IPS DF 6.9 (cell line): ENCODE measurements at regions not wholly inside any gene's neighbourhood (a gene's known extent, or its start where the extent isn't known, plus 50 kb on each side); places are given as distances from the start of the nearest gene placed in this dataset.

Experiments used
- DNase-seq: peaks from one replicate; pipeline ENCODE4 v3.0.0-alpha.2; 2013; ENCODE audit warnings: low read depth, low spot score
- H3K27ac ChIP-seq: one replicate; pipeline ENCODE4 v1.5.1; 2013; ENCODE audit warnings: low read length, control low read depth
- H3K27me3 ChIP-seq: 2 replicates; pipeline ENCODE4 v1.6.1; 2013; ENCODE audit warnings: mild to moderate bottlenecking, low read length; ENCODE audit not compliant: control insufficient read depth, insufficient read depth
- H3K36me3 ChIP-seq: 2 replicates; pipeline ENCODE4 v1.6.1; 2013; ENCODE audit warnings: low read length; ENCODE audit not compliant: control insufficient read depth, insufficient read depth
- H3K4me1 ChIP-seq: 2 replicates; pipeline ENCODE4 v1.6.1; 2013; ENCODE audit warnings: low read length; ENCODE audit not compliant: control insufficient read depth, insufficient read depth
- H3K4me3 ChIP-seq: 2 replicates; pipeline ENCODE4 v1.5.1; 2013; ENCODE audit warnings: mild to moderate bottlenecking, low read length
- H3K9me3 ChIP-seq: 2 replicates; pipeline ENCODE4 v1.6.1; 2013; ENCODE audit warnings: low read length, inconsistent platforms; ENCODE audit not compliant: control insufficient read depth, insufficient read depth
- WGBS: extraction: QIAGEN DNeasy Blood & Tissue Kit; methylation state at CpG from one replicate; pipeline ENCODE4 v1.1.7; 2013; ENCODE audit warnings: mixed read lengths, missing lambda C conversion rate; ENCODE audit not compliant: insufficient read length, insufficient coverage; 5-methylcytosine and 5-hydroxymethylcytosine counted together

- DNase-seq: no peak
- H3K27me3 ChIP-seq: no peaks in the 10 kb centered on the region
- no peak overlapping the region for H3K27ac ChIP-seq
- peaks cover 1% of the 10 kb centered on the region for H3K4me1 ChIP-seq
- WGBS: no CpG with 5 or more reads among the region's 12 CpGs
- no peaks in the 10 kb centered on the region for H3K36me3 ChIP-seq
- no peak overlapping the region for H3K4me3 ChIP-seq
- H3K9me3 ChIP-seq: no peaks in the 10 kb centered on the region
These were observed 393.4 kb upstream of the CCDC196 start for GRCh38 chr14:66092748-66093147.

GRCh38 chr14:66094001-66094727 is 392.0 kb upstream of the CCDC196 start:
- no peak for DNase-seq
- Histone ChIP-seq H3K27me3 (no peaks in the 10 kb centered on the region), H3K9me3 (no peaks in the 10 kb centered on the region), H3K27ac (no peak overlapping the region), H3K36me3 (no peaks in the 10 kb centered on the region), H3K4me3 (no peak overlapping the region), H3K4me1 (peaks cover 1% of the 10 kb centered on the region)
- no CpG with 5 or more reads among the region's 38 CpGs for WGBS

GRCh38 chr14:66099451-66099850 is 386.7 kb upstream of the CCDC196 start:
- no peaks in the 10 kb centered on the region for H3K36me3 ChIP-seq
- H3K4me1 ChIP-seq: no peaks in the 10 kb centered on the region; the same call in 1 of the 2 replicates
- no peaks in the 10 kb centered on the region for H3K9me3 ChIP-seq
- no peak overlapping the region for H3K4me3 ChIP-seq
- DNase-seq: no peak
- no peak overlapping the region for H3K27ac ChIP-seq
- H3K27me3 ChIP-seq: no peaks in the 10 kb centered on the region
- no CpG with 5 or more reads among the region's 4 CpGs for WGBS

- Histone ChIP-seq H3K36me3 (no peaks in the 10 kb centered on the region), H3K27ac (no peak overlapping the region), H3K9me3 (no peaks in the 10 kb centered on the region), H3K4me1 (no peaks in the 10 kb centered on the region), H3K4me3 (no peak overlapping the region), H3K27me3 (no peaks in the 10 kb centered on the region)
- DNase-seq: no peak
- WGBS: no CpG with 5 or more reads among the region's 1 CpG
These were observed 386.2 kb upstream of the CCDC196 start for GRCh38 chr14:66099931-66100330.

- no peak for DNase-seq
These were observed 384.5 kb upstream of the CCDC196 start for GRCh38 chr14:66101662-66102061.

GRCh38 chr14:66104486-66104885 is 381.7 kb upstream of the CCDC196 start:
- H3K36me3 ChIP-seq: no peaks in the 10 kb centered on the region
- WGBS: no CpG with 5 or more reads among the region's 5 CpGs
- no peaks in the 10 kb centered on the region for H3K4me1 ChIP-seq
- no peaks in the 10 kb centered on the region for H3K27me3 ChIP-seq
- H3K27ac ChIP-seq: no peak overlapping the region
- DNase-seq: no peak
- H3K9me3 ChIP-seq: no peaks in the 10 kb centered on the region; the same call in 1 of the 2 replicates
- H3K4me3 ChIP-seq: no peak overlapping the region

More at GRCh38 chr14:66101662-66102061, 384.5 kb upstream of the CCDC196 start:
- no peaks in the 10 kb centered on the region for H3K4me1 ChIP-seq
- no peaks in the 10 kb centered on the region for H3K27me3 ChIP-seq
- no peak overlapping the region for H3K4me3 ChIP-seq
- H3K36me3 ChIP-seq: no peaks in the 10 kb centered on the region
- no peak overlapping the region for H3K27ac ChIP-seq
- H3K9me3 ChIP-seq: no peaks in the 10 kb centered on the region
- no CpG with 5 or more reads among the region's 1 CpG for WGBS

- Histone ChIP-seq H3K4me1 (no peaks in the 10 kb centered on the region), H3K36me3 (0 out of 2 replicates have a peak, but pooled peaks cover 4% of the 10 kb centered on the region), H3K27ac (no peak overlapping the region), H3K4me3 (no peak overlapping the region), H3K27me3 (no peaks in the 10 kb centered on the region), H3K9me3 (peaks cover 1% of the 10 kb centered on the region; the same call in 1 of the 2 replicates)
- no peak for DNase-seq
- no CpG with 5 or more reads among the region's 4 CpGs for WGBS
These were observed 380.4 kb upstream of the CCDC196 start for GRCh38 chr14:66105815-66106214.

- no peaks in the 10 kb centered on the region for H3K27me3 ChIP-seq
- peaks cover 1% of the 10 kb centered on the region; the same call in 1 of the 2 replicates for H3K9me3 ChIP-seq
- H3K27ac ChIP-seq: no peak overlapping the region
- H3K4me3 ChIP-seq: no peak overlapping the region
- peaks cover 1% of the 10 kb centered on the region; the same call in 1 of the 2 replicates for H3K4me1 ChIP-seq
- no peak for DNase-seq
- no CpG with 5 or more reads among the region's 1 CpG for WGBS
- 0 out of 2 replicates have a peak, but pooled peaks cover 4% of the 10 kb centered on the region for H3K36me3 ChIP-seq
These were observed 376.7 kb upstream of the CCDC196 start for GRCh38 chr14:66109426-66109825.

GRCh38 chr14:66111891-66112290 is 374.3 kb upstream of the CCDC196 start:
- no peak for DNase-seq
- Histone ChIP-seq H3K27me3 (no peaks in the 10 kb centered on the region), H3K27ac (no peak overlapping the region), H3K9me3 (peaks cover 1% of the 10 kb centered on the region; the same call in 1 of the 2 replicates), H3K4me3 (no peak overlapping the region), H3K36me3 (0 out of 2 replicates have a peak, but pooled peaks cover 4% of the 10 kb centered on the region), H3K4me1 (peaks cover 1% of the 10 kb centered on the region; the same call in 1 of the 2 replicates)
- no CpG with 5 or more reads among the region's 6 CpGs for WGBS

- WGBS: no CpG with 5 or more reads among the region's 3 CpGs
- Histone ChIP-seq H3K4me1 (peaks cover 1% of the 10 kb centered on the region; the same call in 1 of the 2 replicates), H3K27me3 (no peaks in the 10 kb centered on the region), H3K36me3 (0 out of 2 replicates have a peak, but pooled peaks cover 4% of the 10 kb centered on the region), H3K4me3 (no peak overlapping the region), H3K9me3 (peaks cover 1% of the 10 kb centered on the region; the same call in 1 of the 2 replicates), H3K27ac (no peak overlapping the region)
- no peak for DNase-seq
These were observed 372.1 kb upstream of the CCDC196 start for GRCh38 chr14:66114071-66114470.
